ENCODE measurements at regions not wholly inside any gene's neighbourhood (a gene's known extent, or its start where the extent isn't known, plus 50 kb on each side); places are given as distances from the start of the nearest gene placed in this dataset.

- no peak for DNase-seq
These were observed 127.5 kb upstream of the CTAGE1 start for GRCh38 chr18:22545066-22545760.

GRCh38 chr18:22546905-22547570, 129.3 kb upstream of the CTAGE1 start:
- DNase-seq = no peak

DNA sequence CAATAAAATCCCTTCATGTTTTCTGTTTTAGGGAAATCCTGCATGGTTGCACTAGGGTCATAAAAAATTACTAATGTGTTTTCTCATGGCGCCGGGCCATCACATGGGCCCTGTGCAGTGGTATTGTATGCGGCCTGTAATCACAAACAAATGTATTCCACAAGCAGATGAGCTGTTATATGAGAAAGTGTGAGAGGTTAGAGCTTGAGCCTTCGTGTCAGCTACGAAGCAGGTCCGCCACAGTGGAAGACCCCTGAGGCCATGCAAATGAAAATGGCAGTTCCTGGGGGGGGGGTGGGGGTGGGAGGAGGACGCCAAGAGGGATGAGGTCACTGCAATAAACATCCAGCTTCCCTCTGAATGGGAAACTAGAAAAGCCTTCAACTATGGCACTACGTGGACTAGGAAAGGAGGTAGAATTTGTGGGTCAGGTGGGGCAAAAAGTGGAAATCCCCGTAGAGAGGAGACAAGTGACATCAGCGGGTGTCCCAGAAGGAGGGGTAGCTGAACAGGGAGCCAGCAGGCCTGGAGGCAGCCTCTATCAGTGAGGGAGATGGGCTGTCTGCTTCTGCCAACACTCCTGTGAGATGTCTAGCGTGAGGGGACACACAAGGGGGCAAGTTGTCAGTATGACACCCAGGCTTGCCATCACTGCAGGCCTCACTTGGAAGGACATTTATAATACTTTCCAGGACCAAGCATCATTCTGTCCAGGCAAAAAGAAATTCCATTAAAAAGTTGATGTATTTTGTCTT, 130.3 kb upstream of the CTAGE1 start:
- DNase-seq = no peak

- DNase-seq = no peak
These were observed 131.7 kb upstream of the CTAGE1 start for GRCh38 chr18:22549260-22549937.

DNA sequence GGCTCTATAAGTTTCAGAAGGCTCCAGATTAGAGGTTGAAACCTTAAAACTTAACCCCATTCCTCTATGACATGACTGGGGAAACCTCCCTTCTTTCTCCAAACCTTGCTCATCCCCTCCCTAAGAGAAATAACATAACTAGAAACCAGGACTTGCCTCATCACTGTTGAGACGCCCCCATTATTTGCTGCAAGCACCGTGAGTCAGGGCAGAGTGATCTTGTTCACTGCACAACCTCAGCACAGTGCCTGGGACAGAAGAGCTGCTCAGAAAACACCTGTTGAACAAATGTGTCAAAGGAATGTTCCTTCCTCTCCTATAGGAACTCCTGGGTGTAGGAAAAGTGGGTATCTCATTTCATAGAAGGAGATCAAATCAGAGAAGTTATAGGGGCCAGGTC, 132.7 kb upstream of the CTAGE1 start:
- no peak for DNase-seq

DNA sequence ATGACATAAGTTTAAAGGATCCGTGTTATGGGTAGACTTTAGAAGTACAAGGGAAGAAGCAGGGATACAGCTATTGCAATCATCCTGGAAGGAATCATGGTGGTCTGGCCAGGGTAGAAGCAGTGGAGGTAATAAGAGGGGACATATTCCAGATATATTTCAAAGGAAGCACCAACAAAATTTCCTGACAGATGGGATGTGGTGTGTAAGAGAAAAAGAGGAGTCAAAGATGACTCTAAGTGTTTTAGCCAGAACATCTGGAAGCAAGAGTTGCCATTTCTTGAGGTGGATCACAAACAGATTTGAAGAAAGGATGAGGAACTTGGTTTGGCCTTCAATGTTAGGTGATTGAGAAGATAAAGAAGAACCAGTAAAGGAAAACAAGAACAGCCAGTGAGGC, 133.1 kb upstream of the CTAGE1 start:
- DNase-seq = no peak

GRCh38 chr18:22551536-22552151, 133.9 kb upstream of the CTAGE1 start:
- DNase-seq = no peak

DNA sequence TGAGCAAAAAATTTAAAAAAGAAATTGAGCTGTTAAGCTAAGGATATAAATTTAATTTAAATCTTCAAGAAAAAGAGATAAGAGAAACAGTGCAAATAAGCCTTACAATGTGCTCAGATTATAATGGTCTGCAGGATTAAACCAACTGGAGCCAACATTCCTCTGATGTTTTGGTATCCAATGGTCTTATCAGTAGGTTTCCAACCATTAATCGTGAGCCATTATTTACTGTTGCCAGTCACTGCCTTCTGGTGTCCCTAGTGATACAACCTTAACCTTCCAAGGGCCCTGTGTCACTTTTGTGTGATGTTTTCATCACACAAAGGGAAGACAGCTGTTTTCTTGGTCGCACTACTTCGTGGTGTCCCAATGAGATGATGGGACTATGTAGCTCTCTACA, 134.5 kb upstream of the CTAGE1 start:
- no peak for DNase-seq

DNA sequence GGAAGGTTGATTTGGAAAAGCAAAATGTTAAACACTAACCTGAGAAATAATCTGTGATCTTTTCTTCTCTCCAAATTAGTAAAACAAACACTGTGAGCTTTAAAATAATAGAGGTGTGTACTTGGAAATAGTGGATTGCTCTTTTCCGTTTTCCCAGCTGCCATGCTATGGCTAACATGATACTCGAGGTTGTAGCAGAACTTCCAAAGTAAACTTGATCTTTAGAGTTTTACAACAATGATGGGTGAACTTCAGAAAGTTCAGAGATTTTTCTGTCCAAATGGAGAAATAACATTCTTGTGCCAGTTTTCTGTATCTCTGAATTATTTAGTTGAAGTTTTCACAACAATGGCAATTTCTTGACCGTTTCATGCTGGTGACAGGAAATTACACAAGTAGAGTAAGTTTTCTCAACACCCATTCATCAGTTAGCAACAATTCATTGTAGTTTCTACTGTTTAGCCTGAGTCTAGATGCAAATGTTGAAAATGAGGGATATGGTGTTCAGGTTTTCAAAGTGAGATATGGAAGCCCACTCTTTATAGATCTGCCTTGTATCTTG, 135.3 kb upstream of the CTAGE1 start:
- DNase-seq = no peak

- DNase-seq = no peak
These were observed 138.8 kb upstream of the CTAGE1 start for GRCh38 chr18:22556222-22557167.

DNA sequence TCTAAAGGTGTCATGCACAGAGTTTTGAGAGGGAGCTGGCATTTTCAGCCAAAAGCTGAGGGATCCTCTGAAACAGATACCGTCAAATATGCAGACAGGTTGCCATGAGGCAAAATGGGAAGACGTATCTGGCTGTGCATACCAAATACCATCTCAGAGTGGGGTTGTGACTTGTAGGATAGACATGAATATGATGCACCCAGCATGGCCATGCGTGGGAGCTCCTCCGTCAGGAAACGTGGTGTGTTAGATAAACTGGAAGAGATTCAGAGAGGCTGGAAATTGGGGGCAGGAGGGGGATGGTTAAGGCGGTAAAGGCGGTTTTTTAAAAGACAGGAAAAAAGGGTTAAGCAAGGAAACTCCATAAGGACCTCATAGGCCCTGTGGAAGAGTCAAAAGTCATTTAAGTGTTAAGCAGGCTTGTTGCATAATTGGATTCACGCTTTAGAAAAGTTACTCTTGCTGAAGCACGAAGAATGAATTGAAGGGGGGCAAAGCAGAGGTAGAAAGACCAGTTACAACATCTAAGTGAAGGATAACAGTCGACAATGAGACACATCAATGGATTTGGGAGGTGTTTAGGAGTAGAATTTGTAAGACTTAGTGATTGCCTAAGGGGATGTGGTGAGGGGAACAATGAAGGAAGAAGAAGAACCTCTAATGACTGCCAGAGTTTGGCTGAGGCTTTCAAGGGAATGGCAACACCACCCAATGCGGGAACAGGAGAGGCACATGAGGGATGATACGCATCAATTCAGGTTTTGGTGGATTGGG, 139.6 kb upstream of the CTAGE1 start:
- no peak for DNase-seq

DNA sequence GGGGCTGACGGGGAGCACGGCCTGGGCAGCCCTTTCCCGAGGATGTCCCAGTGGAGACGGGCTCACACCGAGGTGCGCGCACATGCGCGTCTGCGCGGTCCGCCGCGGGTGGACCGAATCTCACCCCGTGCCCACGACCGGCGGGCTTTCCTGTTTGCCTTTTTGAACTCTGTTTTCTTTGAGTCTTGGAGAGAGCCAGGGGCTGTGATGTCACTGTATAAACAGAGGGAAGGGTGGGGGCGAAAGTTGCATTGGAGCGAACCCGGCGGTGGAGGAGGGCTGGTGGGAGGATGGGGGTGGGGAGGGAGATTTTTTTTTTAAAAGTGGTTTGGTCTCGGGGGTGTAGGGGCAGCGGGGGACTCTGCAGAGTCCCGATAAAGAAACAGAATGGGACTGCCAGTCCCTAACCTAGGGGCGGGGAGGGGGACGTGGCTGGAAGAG, 141.2 kb upstream of the CTAGE1 start:
- peak in 1 of 3 donors; percentile 1 for DNase-seq

DNA sequence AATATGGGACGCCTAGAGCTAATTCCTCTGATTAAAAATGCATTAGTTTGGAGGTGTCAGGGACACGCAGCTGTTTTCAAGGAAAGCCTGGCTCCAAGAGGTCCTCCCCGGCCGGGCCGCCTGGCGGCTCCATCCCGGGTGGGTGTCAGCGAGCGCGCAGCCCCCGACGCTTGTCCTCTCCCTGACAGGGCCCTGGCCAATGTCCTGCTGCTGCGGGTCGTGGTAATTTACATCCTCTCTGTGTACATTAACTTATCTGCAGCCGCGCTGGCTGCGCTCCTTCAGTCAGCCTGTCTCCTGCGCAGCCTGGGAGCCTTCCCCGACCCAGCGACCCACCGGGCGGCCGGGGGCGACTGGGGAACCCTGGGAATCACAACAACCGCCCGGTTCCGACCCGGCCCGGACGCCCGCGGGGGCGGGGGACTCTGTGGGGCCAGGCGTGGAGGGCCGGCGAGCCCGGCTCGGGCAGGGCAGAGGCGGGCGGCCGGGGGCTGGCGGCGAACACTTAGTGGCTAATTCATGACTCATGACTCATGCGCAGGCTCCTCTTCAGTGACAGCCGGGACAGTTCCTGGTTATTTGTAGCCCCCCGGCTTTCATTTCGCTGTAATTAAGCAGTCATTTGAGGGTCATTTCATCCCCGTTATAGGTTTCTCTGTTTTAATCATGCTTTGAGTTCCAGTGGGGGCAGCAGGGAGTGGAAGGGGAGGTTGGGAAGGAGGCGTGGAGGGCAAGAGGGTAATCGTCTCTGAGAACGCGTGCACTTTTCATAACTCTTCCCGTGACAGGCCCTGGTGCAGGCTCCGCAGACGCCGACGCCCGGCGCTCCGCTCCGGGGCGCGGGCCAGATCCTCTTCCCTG, 141.9 kb upstream of the CTAGE1 start:
- DNase-seq = peak; percentile 32 to 56 (median 34)

DNA sequence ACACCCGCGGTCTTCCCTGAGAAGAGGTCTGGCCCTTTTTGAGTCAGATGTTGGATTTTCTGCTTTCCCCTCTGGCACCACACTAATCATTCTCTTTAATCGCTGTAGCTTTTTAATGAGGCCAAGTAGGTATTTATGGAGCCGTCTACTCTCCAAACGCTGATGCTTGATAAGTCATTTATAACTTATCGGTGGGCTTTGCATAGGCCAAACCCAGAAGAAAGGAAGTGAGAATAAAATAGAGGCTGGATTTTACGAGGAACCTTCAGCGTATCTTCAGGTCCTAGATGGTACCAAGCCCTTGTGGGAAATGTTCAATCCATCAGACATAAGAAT, 142.5 kb upstream of the CTAGE1 start:
- DNase-seq = no peak

DNA sequence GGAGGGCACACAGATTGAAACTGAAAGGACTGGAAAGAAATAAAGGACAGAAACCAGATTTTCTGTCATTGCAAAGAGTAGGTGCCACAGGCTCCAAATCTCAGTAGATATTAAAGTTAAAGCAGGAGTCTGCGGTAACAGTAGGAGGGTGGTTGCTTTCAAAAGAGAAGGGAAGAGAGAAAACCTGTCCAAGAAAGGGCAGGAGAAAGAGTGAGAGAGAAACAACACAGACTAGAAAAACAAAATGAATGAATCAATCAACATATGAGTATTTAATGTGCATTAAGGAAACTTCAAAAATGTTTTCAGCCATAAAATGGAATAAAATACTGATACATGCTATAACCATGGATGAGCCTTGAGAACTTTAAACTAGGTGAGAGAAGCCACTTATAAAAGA, 143.1 kb upstream of the CTAGE1 start:
- no peak for DNase-seq

DNA sequence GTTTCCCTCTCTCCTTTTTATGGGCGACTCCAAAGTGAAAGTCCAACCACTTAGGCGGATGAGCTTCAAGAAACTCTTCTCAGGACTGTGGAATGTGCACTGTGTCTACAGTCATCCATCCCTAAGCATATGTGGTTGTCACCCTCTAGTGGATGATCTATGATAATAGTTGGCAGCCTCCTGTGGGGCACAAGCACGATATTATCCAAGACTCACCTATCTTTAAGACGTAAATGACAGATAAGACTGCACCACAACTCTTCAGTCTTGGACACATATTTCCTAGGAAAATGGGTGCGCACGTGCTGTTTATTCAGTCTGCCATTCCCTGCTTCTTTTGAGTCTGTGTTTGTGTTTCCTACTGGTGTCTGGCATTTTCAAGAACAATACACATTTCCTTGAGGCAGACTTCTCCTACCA, 145.5 kb upstream of the CTAGE1 start:
- DNase-seq = peak; percentile 47 to 53 (median 53)

GRCh38 chr18:22564036-22564435, 146.3 kb upstream of the CTAGE1 start:
- no peak for DNase-seq

- DNase-seq = no peak
These were observed 149.1 kb upstream of the CTAGE1 start for GRCh38 chr18:22566703-22567420.

DNA sequence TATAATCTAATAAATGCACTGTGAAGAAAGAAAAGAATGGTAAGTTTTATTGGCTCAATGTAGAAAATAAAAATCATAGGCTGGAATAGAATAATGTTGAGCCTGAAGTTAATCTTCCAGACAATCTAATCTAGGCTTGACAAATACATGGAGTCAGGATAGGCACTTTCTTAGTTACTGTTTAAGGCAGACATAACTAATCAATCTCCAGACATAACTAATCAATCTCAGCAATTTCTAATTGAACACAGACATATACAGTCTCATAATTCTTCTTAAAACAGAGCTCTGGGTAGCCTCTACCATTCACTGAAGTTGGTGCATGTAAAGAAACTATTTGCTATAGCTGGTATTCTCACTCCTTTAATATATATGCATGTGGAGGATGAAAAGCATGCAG, 150.1 kb upstream of the CTAGE1 start:
- no peak for DNase-seq
